ENCODE measurements at regions not wholly inside any gene's neighbourhood (a gene's known extent, or its start where the extent isn't known, plus 50 kb on each side); places are given as distances from the start of the nearest gene placed in this dataset.

DNA sequence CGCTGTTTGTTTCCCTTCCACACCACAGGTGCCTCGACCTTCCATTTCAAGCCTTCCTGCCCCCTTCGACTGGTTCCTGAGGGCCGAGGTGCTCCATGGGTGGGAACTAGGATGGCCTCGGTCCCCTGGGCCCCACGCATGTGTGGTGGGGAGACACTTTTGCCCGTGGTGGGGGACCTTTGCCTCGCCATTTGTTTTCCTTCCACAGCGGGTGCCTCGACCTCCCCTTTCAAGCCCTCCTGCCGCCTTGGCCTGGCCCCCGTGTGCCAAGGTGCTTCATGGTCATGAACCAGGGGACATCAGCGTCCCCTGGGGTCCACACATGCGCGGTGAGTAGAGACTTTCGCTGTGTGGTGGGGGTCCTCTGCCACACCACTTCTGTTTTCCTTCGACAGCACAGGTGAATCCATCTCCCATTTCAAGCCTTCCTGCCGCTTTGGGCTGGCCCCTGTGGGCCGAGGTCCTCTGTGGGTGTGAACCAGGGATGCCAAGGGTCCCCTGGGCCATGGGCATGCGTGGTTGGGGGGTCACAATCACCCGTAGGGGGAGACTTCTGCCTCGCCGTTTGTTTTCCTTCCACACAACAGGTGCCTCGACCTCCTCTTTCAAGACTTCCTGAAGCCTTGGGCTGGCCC is 364.4 kb downstream of the ALG10 start:
- no peak for DNase-seq

DNA sequence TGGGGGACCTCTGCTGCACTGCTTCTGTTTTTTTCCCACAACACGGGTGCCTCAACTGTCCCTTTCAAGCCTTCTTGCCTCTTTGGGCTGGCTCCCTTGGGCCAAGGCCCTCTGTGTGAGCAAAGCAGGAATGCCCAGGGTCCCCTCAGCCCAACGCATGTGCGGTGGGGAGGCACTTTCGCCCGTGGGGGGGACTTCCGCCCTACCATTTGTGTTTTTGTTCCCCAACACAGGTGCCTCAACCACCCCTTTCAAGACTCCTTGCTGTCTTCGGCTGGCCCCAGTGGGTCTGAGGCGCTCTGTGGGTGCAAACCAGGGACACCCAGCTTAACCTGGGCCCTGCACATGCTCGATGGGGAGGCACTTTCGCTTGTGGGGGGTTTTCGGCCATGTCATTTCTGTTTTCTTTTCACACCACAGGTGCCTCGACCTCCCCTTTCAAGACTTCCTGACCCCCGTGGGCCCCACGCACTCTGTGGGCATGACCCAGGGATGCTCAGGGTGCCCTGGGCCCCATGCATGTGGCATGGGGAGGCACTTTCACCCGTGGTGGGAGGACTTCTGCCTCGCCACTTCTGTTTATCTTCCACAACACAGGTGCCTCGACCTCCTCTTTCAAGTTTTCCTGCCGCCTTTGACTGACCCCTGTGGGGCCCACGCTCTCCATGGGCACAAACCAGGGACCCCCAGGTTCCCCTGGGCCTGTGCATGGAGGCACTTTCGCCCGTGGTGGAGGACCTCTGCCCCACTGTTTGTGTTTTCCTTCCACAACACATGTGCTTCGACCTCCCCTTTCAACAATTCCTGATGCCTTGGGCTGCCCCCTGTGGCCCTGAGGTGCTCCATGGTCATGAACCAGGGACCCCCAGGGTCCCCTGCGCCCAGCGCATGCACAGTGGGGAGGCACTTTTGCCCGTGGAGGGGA is 365.7 kb downstream of the ALG10 start:
- DNase-seq = no peak

DNA sequence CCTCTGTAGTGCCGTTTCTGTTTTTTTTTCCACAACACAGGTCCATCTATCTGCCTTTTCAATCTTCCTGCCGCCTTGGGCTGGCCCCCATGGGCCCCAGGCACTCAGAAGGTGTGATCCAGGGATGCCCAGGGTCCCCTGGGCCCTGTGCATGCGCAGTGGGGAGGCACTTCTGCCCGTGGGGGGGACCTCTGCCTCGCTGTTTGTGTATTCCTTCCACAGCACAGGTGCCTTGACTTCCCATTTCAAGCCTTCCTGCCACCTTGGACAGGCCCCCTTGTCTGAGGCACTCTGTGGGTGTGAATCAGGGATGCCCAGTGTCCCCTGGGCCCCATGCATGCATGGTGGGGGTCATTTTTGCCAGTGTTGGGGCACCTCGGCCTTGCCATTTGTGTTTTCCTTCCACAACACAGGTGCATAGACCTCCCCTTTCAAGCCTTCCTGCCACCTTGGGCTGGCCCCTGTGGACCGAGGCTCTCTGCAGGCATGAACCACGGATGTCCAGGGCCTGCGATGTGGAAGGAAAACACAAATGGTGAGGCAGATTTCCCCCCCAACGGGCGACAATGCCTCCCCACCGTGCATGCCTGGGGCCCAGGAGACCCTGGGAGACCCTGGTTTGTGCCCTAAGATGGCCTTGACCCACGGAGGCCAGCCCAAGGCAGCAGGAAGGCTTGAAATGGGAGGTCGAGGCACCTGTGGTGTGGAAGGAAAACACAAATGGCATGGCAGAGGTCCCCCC is 366.5 kb downstream of the ALG10 start:
- DNase-seq = no peak

DNA sequence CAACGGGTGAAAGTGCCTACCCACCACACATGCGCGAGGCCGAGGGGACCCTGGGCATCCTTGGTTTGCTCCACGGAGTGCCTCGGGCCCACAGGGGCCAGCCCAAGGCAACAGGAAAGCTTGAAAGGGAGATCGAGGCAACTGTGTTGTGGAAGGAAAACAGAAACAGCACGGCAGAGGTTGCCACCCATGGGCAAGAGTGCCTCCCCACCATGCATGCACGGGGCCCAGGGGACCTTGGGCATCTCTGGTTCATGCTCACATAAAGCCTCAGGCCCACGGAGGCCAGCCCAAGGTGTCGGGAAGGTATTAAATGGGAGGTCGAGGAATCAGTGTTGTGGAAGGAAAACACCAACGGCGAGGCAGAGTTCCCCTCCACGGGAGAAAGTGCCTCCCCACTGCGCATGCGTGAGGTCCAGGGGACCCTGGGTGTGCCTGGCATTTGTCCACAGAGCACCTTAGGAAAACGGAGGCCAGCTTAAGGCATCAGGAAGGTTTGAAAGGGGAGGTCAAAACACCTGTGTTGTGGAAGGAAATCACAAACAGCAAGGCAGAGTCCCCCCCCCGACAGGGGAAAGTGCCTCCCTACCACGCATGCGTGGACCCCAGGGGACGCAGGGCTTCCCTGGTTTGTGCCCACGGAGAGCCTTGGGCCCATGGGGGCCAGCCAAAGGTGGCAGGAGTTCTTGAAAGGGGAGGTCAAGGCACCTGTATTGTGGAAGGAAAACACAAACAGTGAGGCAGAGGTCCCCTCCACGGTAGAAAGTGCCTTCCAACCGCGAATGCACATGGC is 367.3 kb downstream of the ALG10 start:
- no peak for DNase-seq

DNA sequence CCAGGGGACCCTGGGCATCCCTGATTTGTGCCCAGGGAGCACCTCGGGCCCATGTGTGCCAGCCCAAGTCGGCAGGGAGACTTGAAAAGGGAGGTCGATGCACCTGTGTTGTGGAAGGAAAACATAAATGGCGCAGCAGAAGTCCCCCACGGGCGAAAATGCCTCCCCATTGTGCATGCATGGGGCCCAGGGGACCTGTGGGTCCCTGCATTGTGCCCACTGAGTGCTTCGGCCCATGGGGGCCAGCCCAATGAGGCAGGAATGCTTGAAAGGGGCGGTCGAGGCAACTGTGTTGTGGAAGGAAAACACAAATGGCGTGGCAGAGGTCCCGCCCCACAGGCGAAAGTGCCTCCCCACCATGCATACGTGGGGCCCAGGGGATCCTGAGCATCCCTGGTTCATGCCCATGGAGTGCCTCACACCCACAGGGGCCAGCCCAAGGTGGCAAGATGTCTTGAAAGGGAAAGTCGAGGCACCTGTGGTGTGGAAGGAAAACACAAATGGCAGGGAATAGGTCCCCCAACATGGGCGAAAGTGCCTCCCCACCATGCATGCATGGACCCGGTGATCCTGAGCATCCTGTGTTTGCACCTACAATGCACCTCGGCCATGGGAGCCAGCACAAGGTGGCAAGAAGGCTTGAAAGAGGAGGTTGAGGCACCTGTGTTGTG is 368.0 kb downstream of the ALG10 start:
- DNase-seq = no peak

DNA sequence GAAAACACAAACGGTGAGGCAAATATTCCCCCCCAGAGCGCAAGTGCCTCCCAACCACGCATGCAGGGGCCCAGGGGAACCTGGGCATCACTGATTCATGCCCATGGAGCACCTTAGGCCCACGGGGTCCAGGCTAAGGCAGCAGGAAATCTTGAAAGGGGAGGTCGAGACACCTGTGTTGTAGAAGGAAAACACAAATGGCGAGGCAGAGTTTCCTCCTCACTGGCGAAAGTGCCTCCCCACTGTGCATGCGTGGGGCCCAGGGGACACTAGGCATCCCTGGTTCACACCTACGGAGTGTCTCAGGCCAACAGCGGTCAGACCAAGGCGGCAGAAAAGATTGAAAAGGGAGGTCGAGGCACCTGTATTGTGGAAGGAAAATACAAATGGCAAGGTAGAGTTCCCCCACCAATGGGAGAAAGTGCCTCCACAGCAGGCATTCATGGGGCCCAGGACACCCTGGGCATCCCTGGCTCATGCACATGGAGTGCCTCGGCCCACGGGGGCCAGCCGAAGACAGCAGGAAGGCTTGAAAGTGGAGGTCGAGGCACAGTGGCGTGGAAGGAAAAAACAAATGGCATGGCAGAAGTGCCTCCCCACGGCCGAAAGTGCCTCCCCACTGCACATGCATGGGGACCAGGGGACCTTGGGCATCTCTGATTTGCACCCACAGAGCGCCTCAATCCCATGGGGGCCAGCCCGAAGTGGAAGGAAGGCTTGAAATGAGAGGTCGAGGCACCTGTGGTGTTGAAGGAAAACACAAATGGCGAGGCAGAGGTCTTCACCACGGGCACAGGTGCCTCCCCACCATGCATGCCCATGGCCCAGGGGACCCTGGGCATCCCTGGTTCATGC is 368.8 kb downstream of the ALG10 start:
- no peak for DNase-seq

DNA sequence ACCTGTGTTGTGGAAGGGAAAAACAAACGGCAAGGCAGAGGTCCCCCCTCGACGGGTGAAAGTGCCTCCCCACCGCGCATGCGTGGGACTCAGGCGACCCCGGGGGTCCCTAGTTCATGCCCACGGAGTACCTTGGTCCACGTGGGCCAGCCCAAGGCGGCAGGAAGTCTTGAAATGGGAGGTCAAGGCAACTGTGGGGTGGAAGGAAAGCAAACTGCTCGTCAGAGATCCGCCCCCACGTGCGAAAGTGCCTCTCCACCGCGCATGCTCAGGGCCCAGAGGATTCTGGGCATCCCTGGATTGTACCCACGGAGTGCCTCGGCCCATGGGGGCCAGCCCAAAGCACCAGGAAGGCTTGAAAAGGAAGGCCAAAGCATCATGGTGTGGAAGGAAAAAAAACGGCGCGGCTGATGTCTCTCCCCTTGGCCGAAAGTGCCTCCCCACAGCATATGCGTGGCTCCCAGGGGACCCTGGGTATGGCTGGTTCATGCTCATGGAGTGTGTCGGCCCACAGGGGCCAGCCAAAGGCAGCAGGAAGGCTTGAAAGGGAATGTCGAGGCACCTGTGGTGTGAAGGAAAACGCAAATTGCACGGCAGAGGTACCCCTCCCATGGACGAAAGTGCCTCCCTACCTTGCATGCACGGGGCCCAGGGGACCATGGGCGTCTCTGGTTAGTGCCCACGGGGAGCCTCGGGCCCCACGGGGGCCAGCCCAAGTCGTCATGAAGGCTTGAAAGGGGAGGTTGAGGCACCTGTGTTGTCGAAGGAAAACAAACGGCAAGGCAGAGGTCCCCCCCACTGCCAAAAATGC is 369.7 kb downstream of the ALG10 start:
- no peak for DNase-seq

DNA sequence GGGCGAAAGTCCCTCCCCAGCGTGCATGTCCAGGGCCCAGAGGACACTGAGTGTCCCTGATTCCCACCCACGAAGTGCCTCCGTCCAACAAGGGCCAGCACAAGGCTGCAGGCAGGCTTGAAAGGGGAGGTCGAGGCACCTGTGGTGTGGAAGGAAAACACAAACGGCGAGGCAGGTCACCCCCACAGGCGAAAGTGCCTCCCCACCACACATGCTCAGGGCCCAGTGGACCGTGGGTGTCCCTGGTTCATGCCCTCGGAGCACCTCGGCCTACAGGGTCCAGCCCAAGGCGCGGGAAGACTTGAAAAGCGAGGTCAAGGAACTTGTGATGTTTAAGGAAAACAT is 370.4 kb downstream of the ALG10 start:
- DNase-seq = no peak

DNA sequence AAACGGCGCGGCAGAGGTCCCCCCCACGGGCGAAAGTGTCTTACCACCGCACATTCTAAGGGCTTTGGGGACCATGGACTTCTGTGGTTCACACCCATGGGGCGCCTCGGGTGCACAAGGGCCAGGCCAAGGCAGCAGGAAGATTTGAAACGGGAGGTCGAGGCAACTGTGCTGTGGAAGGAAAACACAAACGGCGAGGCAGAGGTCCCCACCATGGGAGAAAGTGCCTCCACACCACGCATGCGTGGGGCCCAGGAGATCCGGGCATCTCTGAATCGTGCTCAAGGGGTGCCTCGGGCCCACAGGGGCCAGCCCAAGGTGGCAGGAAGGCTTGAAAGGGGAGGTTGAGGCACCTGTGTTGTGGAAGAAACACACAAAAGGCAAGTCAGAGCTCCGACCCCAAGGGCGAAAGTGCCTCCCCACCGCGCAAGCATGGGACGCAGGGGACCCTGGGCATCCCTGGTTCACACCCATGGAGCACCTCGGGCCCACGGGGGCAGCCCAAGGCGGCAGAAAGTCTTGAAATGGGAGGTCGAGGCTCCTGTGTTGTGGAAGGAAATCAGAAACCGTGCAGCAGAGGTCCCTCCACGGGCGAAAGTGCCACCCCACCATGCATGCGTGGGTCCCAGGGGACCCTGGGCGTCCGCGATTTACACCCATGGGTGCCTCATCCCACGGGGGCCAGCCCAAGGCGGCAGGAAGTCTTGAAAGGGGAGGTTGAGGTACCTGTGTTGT is 371.0 kb downstream of the ALG10 start:
- DNase-seq = no peak

DNA sequence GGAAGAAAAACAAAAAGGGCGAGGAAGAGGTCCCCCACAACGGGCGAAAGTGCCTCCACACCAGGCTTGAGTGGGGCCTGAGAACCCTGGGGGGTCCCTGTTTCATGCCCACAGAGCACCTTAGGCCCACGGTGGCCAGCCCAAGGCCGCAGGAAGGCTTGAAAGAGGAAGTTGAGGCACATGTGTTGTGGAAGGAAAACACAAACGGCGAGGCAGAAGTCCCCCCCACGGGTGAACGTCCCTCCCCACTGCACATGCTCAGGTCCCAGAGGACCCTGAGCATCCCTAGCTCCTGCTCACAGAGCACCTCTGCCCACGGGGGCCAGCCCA is 371.5 kb downstream of the ALG10 start:
- DNase-seq = no peak

DNA sequence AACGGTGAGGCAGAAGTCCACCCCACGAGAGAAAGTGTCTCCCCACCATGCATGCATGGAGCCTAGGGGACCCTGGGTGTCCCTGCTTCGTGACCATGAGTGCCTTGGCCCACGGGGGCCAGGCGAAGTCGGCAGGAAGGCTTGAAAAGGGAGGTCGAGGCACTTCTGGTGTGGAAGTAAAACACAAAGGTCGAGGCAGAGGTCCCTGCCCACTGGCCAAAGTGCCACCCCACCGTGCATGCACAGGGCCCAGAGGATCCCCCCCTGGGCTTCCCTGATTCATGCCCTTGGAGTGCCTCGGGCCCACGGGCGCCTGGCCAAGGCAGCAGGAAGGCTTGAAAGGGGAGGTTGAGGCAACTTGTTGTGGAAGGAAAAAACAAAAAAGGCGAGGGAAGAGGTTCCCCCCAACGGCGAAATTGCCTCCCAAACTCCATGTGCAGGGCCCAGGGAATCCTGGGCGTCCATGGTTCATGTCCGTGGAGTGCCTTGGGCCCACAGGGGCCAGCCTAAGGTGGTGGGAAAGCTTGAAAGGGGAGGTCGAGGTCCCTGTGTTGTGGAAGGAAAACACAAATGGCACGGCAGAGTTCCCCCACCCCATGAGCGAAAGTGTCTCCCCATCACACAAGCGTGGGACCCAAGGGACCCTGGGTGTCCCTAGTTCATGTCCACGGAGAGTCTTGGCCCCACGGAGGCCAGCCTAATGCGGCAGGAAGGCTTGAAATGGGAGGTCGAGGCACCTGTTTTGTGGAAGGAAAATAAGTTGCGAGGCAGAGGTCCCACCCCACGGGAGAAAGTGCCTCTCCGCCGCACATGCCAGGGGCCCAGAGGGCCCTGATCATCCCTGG is 372.1 kb downstream of the ALG10 start:
- DNase-seq = no peak

DNA sequence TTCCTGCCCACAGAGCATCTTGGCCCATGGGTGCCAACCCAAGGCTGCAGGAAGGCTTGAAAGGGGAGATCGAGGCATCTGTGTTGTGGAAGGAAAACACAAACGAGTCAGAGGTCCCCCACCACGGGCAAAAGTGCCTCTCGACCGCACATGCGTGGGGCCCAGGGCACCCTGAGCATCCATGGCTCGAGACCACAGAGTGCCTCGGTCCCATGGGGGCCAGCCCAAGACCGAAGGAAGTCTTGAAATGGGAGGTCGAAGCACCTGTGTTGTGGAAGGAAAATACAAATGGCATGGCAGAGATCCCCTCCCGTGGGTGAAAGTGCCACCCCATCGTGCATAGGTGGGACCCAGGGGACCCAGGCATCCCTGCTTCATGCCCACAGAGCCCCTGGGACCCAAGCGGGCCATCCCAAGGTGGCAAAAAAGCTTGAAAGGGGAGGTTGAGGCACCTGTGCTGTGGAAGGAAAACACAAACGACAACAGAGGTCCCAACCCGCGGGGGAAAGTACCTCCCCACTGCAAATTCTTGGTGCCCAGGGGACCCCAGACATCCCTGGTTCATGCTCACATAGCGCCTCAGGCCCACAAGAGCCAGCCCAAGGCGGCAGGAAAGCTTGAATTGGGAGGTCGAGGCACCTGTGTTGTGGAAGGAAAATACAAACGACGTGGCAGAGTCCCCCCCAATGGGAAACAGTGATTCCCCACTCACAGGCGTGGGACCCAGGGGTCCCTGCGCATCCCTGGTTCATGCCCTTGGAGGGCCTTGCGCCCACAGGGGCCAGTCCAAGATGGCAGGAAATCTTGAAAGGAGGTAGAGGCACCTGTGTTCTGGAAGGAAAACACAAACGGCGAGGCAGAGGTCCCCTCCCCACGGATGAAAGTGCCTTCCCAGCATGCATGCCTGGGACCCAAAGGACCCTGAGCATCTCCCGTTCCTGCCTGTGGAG is 373.0 kb downstream of the ALG10 start:
- no peak for DNase-seq

DNA sequence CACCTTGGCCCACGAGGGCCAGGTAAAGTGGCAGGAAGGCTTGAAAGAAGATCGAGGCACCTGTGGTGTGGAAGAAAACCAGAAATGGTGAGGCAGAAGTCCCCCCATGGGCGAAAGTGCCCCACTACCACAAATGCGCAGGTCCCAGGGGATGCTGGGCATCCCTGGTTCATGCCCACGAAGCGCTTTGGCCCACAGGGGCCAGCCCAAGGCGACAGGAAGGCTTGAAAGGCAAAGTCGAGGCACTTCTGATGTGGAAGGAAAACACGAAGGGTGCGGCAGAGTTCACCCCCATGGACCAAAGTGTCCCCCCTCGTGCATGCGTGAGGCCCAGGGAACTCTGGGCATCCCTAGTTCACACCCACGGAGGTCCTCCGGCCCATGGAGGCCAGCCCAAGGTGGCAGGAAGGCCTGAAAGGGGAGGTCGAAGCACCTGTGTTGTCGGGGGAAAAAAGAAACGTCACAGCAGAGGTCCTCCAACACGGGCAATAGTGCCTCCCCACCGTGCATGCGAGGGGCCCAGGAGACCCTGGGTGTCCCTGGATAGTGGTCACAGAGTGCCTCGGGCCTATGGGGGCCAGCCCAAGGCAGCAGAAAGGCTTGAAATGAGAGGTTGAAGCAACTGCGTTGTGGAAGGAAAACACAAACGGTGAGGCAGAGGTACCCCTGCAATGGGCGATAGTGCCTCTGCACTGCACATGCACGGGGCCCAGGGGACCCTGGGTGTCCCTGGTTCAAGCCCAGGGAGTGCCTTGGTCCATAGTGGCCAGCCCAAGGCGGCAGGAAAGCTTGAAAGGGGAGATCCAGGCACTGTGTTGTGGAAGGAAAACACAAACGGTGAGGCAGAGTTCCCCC is 373.9 kb downstream of the ALG10 start:
- DNase-seq = no peak

DNA sequence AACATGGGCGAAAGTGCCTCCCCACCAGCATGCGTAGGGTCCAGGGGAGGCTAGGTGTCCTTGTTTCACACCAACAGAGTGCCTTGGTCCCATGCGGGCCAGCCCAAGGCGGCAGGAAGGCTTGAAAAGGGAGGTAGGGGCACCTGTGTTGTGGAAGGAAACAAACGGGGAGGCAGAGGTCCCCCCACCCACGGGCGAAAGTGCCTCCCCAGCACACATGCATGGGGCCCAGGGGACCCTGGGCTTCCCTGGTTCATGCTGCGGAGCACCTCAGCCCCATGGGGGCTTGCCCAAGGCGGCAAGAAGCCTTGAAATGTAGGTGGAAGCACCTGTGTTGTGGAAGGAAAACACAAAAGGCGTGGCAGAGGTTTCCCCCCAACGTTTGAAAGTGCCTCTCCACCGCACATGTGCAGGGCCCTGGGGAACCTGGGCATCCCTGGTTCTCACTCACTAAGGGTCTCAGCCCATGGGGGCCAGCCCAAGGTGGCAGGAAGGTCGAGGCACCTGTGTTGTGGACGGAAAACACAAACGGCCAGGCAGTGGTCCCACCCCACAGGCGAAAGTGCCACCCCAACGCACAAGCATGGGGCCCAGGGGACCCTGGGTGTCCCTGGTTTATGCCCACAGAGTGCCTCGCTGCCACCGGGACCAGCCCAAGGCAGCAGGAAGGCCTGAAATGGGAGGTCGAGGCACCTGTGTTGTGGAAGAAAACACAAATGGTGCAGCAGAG is 374.7 kb downstream of the ALG10 start:
- no peak for DNase-seq

DNA sequence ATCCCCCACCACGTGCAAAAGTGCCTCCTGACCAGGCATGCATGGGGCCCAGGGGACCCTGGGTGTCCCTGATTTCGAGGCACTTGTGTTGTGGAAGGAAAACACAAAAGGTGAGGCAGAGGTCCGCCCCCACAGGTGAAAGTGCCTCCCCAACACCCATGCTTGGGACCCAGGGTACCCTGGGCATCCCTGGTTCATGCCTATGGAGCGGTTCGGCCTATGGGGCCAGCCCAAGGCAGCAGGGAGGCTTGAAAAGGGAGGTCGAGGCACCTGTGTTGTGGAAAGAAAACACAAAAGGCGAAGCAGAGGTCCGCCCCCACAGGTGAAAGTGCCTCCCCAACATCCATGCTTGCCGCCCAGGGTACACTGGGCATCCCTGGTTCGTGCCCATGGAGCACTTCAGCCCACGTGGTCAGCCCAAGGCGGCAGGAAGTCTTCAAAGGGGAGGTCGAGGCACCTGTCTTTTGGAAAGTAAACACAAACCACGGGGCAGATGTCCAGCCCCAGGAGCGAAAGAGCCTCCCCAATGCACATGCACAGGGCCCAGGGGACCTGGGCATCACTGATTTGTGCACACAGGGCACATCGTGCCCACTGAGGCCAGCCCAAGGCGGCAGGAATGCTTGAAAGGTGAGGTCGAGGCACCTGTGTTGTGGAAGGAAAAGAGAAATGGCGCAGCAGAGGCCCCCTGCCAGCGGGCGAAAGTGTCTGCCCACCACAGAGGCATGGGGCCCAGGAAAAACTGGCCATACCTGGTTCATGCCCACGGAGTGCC is 375.5 kb downstream of the ALG10 start:
- no peak for DNase-seq
